ENCODE measurements at regions not wholly inside any gene's neighbourhood (a gene's known extent, or its start where the extent isn't known, plus 50 kb on each side); places are given as distances from the start of the nearest gene placed in this dataset.

GRCh38 chr4:166274136-166274761, 401.2 kb downstream of the TLL1 start:
- DNase-seq (ENCODE audit: low read depth) = no peak

GRCh38 chr4:166274775-166275174, 401.7 kb downstream of the TLL1 start:
- no peak for DNase-seq (ENCODE audit: low read depth)

GRCh38 chr4:166277401-166277800, 404.4 kb downstream of the TLL1 start:
- no peak for DNase-seq (ENCODE audit: low read depth)

- DNase-seq (ENCODE audit: low read depth) = no peak
These were observed 404.8 kb downstream of the TLL1 start for GRCh38 chr4:166277853-166278252.

- DNase-seq (ENCODE audit: low read depth) = no peak
These were observed 406.2 kb downstream of the TLL1 start for GRCh38 chr4:166279261-166279660.

- no peak for DNase-seq (ENCODE audit: low read depth)
These were observed 407.6 kb downstream of the TLL1 start for GRCh38 chr4:166280642-166281041.

- DNase-seq (ENCODE audit: low read depth) = no peak
These were observed 409.2 kb downstream of the TLL1 start for GRCh38 chr4:166282081-166282770.

GRCh38 chr4:166284221-166284620, 411.2 kb downstream of the TLL1 start:
- DNase-seq (ENCODE audit: low read depth) = no peak

GRCh38 chr4:166290426-166290825, 417.4 kb downstream of the TLL1 start:
- no peak for DNase-seq (ENCODE audit: low read depth)

GRCh38 chr4:166293556-166293955, 420.5 kb downstream of the TLL1 start:
- no peak for DNase-seq (ENCODE audit: low read depth)

- DNase-seq (ENCODE audit: low read depth) = no peak
These were observed 428.2 kb downstream of the TLL1 start for GRCh38 chr4:166301266-166301665.

GRCh38 chr4:166308647-166309046, 435.6 kb downstream of the TLL1 start:
- no peak for DNase-seq (ENCODE audit: low read depth)

GRCh38 chr4:166309286-166309685, 436.2 kb downstream of the TLL1 start:
- DNase-seq (ENCODE audit: low read depth) = no peak

GRCh38 chr4:166311169-166311568, 438.1 kb downstream of the TLL1 start:
- DNase-seq (ENCODE audit: low read depth) = no peak

- no peak for DNase-seq (ENCODE audit: low read depth)
These were observed 439.1 kb downstream of the TLL1 start for GRCh38 chr4:166312166-166312565.

GRCh38 chr4:166314902-166315301, 441.9 kb downstream of the TLL1 start:
- no peak for DNase-seq (ENCODE audit: low read depth)

- DNase-seq (ENCODE audit: low read depth) = no peak
These were observed 442.9 kb downstream of the TLL1 start for GRCh38 chr4:166315721-166316467.

GRCh38 chr4:166318810-166319525, 445.9 kb downstream of the TLL1 start:
- DNase-seq (ENCODE audit: low read depth) = no peak

GRCh38 chr4:166323250-166323649, 450.2 kb downstream of the TLL1 start:
- DNase-seq (ENCODE audit: low read depth) = no peak

- no peak for DNase-seq (ENCODE audit: low read depth)
These were observed 451.3 kb downstream of the TLL1 start for GRCh38 chr4:166324321-166324720.

GRCh38 chr4:166335256-166335938, 462.4 kb downstream of the TLL1 start:
- no peak for DNase-seq (ENCODE audit: low read depth)

GRCh38 chr4:166341992-166342391, 469.0 kb downstream of the TLL1 start:
- DNase-seq (ENCODE audit: low read depth) = no peak

Data from GM04503 (cell line).